GM23338 (cell line): ENCODE measurements at regions not wholly inside any gene's neighbourhood (a gene's known extent, or its start where the extent isn't known, plus 50 kb on each side); places are given as distances from the start of the nearest gene placed in this dataset.

ENCODE experiments used
- CREB1 ChIP-seq: fragments of 250-450 bp; sonication (Bioruptor Pico); IDR thresholded peaks from 2 replicates; pipeline ENCODE4 v1.5.0; 2020; ENCODE audit warnings: low read depth, mild to moderate bottlenecking, moderate library complexity
- CTCF ChIP-seq, 2 experiments: fragments of 200-600 bp in 1 of 2; sonication (generic) in 1 of 2; conservative IDR thresholded peaks; 2 replicates each; pipeline versions ENCODE4 v1.5.1 to v1.6.1; 2016 to 2017; ENCODE audit warnings: antibody characterized with exemption in 2 of 2, low read depth in 2 of 2, mild to moderate bottlenecking in 2 of 2, moderate library complexity in 1 of 2
- ETS1 ChIP-seq: IDR thresholded peaks from 2 replicates; pipeline ENCODE4 v1.6.1; 2016; ENCODE audit warnings: antibody characterized with exemption
- EZH2 ChIP-seq: fragments of 200-600 bp; sonication (generic); IDR thresholded peaks from one replicate; pipeline ENCODE4 v1.8.0; 2017; ENCODE audit warnings: antibody characterized with exemption, mild to moderate bottlenecking, low read depth; ENCODE audit not compliant: unreplicated experiment
- EZH2phosphoT487 ChIP-seq: fragments of 200-600 bp; sonication (generic); IDR thresholded peaks from one replicate; pipeline ENCODE4 v1.8.1; 2018; ENCODE audit warnings: antibody characterized with exemption; ENCODE audit not compliant: unreplicated experiment
- JUNB ChIP-seq: IDR thresholded peaks from one replicate; pipeline ENCODE4 v1.6.1; 2016; ENCODE audit warnings: antibody characterized with exemption; ENCODE audit not compliant: unreplicated experiment
- NANOG ChIP-seq: IDR thresholded peaks from 2 replicates; pipeline ENCODE4 v1.6.1; 2016; ENCODE audit warnings: antibody characterized with exemption, borderline replicate concordance
- POLR2AphosphoS5 ChIP-seq: IDR thresholded peaks from 2 replicates; pipeline ENCODE4 v1.6.1; 2016; ENCODE audit warnings: antibody characterized with exemption, low read depth
- REST ChIP-seq: IDR thresholded peaks from one replicate; pipeline ENCODE4 v1.6.1; 2018; ENCODE audit warnings: antibody characterized with exemption; ENCODE audit not compliant: unreplicated experiment
- STAT1 ChIP-seq: IDR thresholded peaks from one replicate; pipeline ENCODE4 v1.6.1; 2016; ENCODE audit warnings: antibody characterized with exemption; ENCODE audit not compliant: unreplicated experiment
- ZNF114 ChIP-seq: fragments of 250-450 bp; sonication (Bioruptor Pico); IDR thresholded peaks from 2 replicates; pipeline ENCODE4 v1.5.0; 2020; ENCODE audit warnings: mild to moderate bottlenecking, moderate library complexity
- ZNF331 ChIP-seq: fragments of 250-450 bp; sonication (Bioruptor Pico); IDR thresholded peaks from 2 replicates; pipeline ENCODE4 v1.5.0; 2020; ENCODE audit warnings: low read depth, mild to moderate bottlenecking, moderate library complexity

- TF ChIP-seq CTCF (conservative IDR thresholded peaks at IDR 0.05; ENCODE audit: low read depth in 2 of 2) = no peak
- no peak for TF ChIP-seq REST
- no peak for TF ChIP-seq EZH2phosphoT487
- no peak for TF ChIP-seq EZH2
- no peak for TF ChIP-seq JUNB
- no peak for TF ChIP-seq POLR2AphosphoS5
- no peak for TF ChIP-seq CREB1
- TF ChIP-seq STAT1 = no peak
- no peak for TF ChIP-seq NANOG
- no peak for TF ChIP-seq ETS1
- no peak for TF ChIP-seq ZNF114 (CRISPR knock-in tag)
- TF ChIP-seq ZNF331 (CRISPR knock-in tag) = no peak
Measured at GRCh38 chr10:3901370-3901769, 116.4 kb upstream of the KLF6 start.
